ENCODE measurements at regions not wholly inside any gene's neighbourhood (a gene's known extent, or its start where the extent isn't known, plus 50 kb on each side); places are given as distances from the start of the nearest gene placed in this dataset.
A peak's percentile ranks its signal among the peaks of the same experiment; 100 is the strongest.
"Not testable (repeated sequence)": the region's sequence is repeated elsewhere in the genome, so short reads cannot be mapped to it uniquely, and the experiment has no call there.

DNA sequence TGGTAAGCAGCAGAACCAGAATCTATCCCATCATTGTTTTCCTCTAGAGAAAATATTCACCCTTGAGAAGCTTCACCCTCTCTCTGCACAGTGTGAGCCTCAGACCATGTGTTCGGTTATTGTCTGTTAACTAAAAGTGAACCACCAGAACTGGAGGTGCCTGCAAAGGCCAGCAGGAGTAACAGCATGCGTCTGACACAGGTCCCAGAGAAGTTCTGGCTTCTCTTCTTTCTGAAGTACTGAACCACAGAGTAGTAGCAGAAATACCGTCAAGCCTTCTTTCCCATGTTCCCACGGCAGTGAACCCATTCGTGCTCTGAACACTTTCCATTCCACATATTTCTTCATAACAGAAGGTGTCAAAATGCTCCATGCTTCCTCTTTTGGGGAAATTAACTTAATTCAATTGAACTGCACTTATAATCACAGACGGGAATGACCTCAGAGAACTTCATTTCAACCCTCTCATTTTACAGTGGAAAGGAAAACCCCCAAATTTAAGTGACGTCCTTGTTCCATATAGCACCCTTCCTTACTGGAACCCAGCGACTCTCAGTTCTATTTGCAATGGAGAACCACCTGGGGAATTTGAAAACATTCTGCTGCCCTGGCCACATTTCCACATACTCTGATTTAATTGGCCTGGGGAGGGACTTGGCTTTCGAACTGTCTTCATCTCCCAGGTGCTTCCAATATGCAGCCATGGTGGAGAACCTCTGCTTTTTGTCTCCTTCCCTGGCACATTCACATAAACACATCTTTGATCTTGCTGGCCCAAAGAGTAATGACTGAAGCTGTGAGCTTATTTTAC lies 519.1 kb downstream of the RNF144A start:
- DNase-seq: no peak

DNA sequence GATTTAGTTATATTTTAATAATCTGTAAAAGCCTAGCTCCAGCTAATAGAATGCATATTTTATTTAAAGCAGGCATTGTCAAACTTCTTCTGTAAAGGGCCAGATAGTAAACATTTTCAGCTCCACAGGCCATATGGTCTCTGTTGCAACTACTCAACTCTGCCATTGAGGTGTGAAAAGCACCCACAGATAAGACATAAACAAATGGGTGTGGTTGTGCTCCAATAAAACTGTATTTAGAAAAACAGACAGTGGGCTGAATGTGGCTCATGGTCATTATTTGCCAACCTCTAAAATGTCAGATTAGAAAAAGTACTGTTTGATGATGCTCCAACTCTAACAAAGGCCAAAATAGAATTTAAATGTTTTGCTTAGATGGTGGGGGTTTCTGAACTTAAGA lies 519.9 kb downstream of the RNF144A start:
- no peak for DNase-seq

DNA sequence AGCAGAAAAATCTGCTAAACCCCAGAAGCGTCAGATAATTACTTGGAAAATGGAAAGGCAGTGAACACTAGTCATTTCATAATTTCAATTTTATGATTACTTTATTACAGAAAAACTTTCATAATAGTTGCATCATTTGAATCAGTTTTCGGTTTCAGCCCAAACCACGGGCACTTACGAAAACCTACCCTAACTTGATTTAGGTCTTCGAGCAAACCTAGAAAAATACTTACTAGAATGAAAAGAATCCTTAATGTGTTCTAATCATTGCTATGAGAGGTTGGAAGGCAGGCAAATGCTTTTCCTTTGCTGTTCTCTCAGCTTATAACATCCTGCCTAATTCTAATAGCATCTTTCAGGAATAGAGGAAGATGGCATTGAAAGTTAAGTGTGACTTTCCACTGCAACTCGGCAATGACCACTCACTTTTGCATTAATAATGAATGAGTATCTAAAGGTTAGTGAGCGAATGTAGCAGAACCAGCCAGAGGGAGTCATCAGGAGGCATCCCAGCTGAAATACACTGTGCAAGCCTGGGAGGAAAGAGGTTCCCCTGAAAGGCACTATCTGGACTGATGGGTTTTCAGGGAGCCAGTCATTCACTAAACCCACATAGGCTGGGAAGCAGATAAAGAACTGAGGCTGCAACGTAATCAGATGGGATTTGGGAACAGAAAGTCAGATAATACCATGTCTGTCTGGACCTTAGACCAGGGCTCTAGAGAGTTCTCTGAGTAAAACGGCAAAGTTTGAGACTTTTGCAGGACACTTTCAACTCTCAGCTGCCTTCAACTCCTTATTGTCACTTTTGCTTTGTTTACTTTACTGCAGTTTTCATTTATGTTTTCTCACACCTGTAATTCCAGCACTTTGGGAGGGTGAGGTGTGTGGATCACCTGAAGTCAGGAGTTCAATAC lies 520.8 kb downstream of the RNF144A start:
- no peak for DNase-seq

DNA sequence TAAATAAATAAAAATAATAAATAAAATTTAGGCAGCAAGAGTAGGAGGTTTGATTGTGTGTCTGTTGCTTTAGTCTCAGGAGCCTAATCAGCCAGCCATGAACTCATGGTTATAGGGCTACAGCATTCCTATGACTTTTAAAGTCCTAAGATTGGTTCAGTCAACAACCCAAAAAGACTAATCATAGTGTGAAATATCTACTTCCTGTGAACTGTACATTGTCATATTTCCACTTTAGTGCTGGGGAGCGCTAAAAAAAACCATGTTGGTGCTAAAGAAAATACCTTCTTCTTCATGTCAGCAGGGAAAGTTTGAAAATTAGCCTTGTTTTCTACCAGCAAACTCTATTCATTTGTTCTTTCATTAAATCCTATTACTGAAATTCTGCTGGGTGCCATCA lies 521.6 kb downstream of the RNF144A start:
- no peak for DNase-seq

DNA sequence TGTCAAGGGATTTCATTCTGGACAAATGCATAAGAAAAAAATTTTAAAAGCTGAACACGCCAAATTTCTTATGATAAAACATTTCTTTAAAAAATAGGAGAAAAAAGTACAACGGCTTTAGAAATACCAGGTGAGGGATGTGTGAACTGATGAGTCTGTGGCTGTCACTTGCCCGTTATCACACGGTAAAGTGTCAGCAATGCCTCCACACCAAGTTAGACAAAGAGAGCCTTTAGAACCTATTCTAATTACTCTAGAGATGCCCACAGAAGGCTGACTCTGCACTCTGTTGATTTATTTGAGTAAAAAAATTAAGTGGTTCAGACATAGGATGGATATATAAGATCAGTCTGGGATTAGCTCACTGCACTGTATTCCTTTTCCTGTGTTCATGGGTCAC lies 523.8 kb downstream of the RNF144A start:
- no peak for DNase-seq

DNA sequence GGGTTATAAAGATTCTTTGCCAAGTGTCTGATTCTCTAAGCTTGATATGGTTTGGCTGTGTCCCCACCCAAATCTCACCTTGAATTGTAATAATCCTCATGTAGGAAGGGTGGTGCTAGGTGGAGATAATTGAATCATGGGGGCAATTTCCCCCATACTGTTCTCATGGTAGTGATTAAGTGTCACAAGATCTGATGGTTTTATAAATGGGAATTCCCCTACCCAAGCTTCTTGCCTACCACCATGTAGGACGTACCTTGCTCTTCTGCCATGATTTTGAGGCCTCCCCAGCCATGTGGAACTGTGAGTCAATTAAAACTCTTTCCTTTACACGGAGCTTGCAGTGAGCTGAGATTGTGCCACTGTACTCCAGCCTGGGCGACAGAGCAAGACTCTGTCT lies 524.6 kb downstream of the RNF144A start:
- DNase-seq: not testable (repeated sequence)

DNA sequence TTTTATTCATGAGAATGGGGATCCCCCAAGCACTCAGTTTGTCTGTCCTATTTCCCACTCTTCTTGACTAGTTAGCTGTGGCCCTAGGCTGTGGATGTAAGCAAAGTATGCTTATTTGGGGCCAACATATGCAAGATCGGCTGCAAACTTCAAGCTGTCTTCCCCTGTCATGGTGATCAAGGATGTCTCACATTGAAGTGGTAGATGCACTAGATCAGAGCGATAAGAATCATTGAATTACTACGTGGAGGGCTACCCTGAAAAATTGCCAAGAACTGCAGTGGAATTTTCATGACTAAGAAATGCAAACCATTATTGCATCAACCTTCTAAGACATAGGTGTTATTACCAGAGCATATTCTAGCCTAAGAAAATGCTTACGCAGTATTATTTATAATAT lies 527.4 kb downstream of the RNF144A start:
- DNase-seq: no peak

DNA sequence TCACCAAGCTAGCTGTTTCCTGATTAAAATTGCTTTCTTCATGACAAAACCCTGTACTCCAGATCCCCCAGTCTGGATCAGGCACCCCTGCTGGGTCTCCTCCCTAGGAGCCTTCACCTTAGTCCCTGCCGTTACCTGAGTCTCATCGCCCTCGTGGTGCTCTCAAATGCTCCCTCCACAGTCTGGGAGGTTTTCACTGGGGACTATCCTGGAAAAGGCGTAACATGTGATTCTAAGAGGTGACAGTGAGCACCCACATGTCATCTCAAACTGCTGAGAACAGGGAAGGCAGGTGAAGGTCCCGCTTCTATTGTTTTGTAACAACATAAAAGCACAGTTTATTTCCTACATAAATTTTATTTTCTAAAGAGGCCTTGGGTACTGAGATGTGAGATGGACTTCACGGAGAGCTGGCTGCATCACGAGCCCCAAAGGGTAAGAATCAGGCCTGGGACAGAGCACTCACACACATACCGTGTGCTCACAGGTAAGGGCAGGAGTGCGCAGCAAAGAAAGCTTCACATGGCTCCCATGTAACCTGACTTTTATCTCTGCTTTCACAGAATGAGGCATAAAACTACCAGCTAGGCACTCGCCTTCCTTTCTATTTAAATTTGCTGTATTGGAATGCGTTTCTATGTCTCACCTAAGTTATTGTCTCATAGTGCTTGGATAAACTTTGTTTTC lies 531.5 kb downstream of the RNF144A start:
- DNase-seq: no peak

DNA sequence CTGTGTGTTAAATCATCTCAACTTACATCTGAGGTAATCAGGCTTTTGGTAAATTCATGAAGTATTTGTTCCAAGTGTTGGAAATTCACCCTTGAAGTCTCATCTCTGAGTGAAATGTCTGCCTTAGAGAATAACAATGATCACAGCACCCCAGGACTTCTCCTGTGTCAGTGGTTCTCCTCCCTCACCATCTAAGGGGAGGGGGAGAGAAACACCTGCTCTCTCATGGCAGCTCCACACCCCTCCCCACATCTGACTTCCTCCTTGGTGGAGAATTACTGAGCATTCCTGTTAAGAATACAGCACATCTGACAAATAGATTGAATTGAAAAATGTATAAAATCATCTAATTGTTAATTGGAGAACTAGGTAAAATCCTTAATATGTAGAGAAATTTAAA lies 532.1 kb downstream of the RNF144A start:
- DNase-seq: no peak

DNA sequence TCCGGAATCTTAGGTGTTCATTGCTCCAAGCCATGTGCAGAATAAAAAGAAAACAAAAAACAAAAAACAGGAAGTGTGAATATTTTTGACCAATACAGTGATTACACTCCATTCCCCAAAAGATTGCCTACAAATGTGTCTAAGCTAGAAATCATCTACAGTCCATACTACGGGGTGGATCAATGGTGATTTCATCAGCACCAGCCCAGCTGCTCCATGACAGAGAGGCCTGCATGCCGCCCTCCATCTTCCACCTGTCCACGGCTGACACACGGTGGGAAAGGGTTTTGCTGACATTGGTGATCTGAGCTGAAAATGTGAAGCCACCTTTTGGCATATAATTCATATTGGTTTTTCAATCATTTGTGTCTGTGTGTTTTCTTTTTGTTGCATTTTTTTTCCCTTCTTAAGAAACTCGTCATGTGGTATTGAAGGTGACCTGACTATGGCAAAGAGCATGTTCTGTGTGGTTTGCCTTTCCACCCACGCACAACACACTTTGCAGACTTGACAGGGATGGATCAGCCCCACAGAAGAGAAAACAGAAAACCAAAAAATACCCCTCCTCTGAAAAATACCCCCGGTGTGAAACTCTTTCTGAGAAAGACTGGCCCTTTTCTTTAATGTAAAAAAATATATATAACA lies 533.1 kb downstream of the RNF144A start:
- DNase-seq: peak; percentile 47

DNA sequence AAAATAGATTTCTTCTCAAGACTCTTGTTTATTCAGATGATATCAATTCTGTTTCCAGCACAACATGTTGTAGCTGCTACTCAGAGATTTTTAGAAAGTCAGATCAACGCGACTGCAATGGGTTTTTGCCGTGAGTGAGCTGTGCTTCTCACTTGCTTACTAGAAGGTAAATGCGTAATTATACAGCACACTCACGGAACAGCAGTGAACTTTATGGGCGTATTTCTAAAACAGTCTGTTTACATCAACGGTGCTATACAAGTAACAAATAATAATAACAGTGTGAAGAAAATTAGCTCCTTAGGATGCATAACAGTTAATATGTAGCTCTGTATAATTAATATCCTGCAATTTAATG lies 533.6 kb downstream of the RNF144A start:
- DNase-seq: no peak

DNA sequence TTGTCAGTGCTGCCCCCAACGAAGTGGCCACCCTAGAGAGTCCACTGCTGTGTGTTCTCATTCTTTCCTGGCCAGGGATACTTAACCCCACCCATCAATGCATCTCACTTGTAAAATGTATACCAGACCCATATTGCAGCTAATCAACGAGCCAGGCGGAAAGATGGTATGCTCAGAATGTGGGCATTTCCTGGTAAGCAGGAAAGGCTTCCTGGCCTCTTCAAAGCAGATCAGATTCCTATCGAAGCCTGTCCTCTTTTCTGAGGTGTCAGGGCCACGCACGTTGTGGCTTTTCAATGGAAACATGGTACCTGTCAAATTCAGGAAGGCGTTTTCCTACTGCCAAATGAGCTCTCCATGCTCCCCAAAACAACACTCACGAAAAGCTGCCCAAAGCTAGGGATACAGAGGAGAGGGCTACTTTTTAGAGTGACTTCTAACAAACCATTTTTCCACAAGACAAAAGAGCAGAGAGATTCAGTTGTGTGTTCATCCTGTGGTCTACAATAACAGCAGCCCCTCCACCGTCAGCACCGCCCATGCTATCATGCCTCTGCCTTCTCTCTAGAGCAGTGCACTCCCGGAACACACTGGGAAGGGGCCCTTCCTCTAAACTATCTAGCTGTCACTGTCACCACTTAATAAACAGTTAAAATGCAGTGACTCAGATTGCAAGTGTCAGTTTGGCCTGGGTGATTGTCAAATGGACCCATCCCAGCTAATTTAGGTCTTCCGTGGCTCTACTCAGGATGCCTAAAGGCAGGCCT lies 535.1 kb downstream of the RNF144A start:
- DNase-seq: no peak

DNA sequence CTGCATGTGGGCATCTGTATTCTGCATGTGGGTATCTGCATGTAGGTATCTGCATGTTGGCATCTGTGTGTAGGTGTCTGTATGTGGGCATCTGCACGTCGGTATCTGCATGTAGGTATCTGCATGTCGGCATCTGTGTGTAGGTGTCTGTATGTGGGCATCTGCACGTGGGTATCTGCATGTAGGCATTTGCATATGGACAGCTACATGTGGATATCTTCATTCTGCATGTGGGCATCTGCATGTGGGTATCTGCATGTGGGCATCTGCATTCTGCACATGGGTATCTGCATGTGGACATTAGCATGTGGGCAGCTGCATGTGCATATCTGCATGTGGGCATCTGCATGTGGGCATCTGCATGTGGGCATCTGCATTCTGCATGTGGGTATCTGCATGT lies 537.4 kb downstream of the RNF144A start:
- DNase-seq: no peak

DNA sequence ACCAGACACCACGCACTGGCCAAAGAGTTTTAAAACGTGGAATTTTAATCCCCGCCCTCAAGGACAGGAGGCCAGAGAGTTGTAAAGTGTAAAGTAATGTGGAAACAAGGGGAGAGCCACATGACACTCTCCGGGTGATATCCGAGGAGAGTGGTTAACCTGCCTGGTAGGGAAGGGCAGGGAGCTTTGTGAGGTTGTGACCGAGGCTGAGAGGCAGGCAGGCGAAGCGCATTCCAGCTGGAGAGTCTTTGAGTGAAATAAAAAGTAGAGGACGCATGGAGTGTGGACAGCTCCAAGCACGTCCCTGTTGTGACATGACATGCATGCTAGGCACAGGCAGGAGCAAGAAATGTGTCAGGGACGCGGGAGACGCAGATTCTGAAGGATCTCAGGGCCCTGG lies 539.5 kb downstream of the RNF144A start:
- no peak for DNase-seq

DNA sequence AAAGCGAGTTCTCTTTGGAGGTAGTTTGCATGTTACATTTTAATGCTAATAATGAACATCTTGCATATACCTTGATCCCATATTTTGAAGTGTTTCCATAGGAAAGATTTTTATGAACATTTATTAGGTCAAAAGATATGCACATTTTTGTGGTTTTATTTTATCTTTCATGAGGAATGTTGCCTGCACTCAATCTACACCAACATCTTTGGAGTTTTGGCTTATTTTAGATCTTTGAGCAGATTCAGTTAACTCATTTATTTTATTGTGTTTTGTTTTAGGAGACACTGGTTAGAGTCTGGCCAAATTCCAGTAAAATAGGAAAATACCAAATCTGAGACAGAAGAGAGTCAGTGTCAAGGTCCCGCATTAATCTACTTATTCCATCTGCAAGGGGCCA lies 540.9 kb downstream of the RNF144A start:
- DNase-seq: no peak

DNA sequence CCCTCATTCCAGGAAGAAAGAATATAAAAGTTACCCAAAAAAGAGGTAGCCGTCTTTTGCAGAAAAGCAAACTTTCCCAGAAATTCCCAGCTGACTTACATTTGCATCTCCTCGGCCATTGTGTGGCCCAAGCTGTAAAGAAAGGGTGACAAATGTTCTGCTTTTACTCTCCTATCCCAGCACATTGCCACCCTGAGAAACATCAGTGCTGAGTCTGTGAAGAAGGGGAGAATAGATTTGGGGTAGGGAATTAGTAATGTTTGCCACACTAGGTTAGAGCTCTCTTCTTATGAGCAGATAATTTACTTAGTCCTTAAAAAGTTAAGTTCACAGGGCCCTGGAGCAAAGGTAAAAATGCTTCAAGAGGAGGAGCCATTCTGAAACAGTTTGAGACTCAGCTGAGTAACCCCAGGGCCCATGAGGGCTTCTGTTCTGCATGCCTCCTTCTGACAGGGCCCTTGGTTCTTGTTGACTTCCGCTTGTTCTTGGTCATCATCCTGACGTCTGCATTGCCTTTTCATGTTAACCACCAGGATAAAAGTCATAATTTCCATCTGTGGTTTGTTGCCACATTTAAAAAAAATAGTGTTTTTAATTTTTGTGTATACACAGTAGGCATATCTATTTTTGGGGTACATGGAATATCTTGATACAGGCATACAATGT lies 550.7 kb downstream of the RNF144A start:
- peak; percentile 34 for DNase-seq

DNA sequence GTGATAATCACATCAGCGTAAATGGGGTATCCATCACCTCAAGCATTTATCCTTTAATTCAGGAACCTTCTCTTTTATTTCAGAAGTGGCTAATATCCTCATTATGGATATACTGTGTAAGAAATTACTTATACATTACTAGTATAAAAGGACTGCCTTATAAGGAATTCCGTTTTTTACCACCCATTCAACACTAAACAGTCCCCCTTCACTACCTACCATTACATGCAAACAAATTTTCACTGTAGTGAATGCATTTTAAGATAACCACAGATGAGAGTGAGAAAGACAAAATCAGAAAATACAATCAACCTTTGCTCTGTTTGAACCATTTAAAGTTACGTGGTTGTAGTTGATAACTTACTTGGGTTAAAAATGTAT lies 551.2 kb downstream of the RNF144A start:
- no peak for DNase-seq

DNA sequence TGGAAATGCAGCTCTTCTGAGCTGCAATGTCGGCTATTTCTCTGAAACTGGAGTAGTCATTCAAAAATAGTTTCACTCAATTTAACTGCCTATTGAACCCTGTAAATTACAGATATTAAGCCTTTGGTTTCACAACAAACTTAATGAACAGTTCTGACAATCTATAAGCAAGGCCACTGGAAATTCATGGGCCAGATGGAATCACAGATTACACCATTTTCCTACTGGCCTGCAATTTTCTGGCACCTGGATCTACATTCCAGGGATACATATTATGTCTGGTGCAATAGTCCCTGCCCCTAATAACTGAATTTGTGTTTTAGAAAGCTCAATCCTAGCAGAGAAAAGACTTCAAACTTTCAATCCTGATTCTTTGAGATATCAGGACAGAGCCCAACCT lies 551.7 kb downstream of the RNF144A start:
- DNase-seq: no peak

DNA sequence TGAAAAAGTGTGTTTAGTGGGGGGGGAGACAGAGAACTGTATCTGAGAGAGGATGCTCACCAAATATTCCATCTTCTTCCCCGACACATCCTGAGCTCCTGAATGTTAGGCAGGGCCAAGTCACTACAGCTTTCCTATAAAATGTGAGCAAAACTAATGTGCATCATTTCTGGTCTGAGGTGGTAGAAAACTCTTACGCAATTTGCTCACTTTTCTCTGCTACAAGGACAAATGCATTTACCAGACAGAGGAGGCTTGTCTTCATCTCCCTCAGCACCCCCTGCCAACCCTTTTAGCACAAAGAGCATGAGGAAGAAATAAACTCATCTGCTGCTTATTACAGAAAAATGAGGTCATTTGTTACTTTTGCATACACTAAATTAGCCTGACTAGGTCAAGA lies 554.0 kb downstream of the RNF144A start:
- DNase-seq: no peak

DNA sequence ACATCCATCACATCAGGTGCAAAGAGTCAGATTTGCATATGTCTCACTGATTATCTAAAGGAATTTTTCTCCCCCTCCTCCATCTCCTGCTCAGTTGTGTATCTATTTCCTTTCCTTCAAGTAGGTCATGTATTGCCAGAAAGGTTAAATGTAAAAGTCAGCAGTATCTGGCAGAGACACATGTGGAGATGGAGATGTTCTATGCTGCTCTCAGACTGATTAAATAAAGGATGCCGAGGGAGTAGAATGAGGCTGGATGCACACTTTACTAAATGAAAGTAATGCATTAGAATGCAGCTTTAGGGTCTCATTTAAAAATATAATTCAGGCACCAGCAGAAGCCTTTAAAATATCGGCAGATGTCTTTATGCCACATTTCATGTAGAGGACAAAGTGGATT lies 555.3 kb downstream of the RNF144A start:
- no peak for DNase-seq

DNA sequence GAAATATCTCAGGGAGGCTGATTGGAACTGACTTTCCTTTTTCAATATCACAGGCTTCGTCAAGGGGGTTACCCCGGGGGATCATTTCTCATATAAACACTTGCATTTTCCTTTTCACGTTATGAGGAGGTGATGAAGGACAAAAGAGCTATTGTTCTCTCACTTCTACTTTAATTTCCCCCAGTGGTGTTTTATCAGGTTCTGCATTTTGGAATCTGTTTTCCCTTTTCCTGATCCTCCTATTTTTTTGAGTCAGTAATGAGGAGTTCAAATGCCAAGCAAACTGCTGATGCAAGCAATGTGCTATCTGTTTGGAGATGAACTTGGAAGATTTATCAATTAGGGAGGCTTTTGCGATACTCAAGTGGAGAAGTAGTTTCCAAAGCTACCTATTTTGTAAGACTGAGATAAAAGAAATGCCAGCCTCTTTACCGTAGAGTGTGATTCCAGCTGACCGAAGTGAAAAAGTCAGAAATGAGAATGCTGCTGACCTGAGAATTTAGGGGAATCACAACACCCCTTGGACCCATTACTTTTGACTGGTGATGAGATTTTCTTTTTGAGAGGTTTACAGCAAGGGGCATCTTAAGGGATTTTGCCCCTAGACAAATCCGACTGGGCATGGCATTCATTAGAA lies 556.0 kb downstream of the RNF144A start:
- no peak for DNase-seq

All from CD4-positive, alpha-beta T cell treated with Interferon gamma for 1 hour (primary cell).